SK-N-SH (cell line): ENCODE measurements at regions not wholly inside any gene's neighbourhood (a gene's known extent, or its start where the extent isn't known, plus 50 kb on each side); places are given as distances from the start of the nearest gene placed in this dataset.

Source experiments
- CTCF ChIA-PET: fragments of 300-600, 350-600 bp; formaldehyde crosslinking; extraction: SDS; loops from one replicate; lab custom pipeline; 2021; lab: Yijun Ruan, JAX
- POLR2A ChIA-PET: fragments of 350-600 bp; sonication (Branson Sonifier 250); formaldehyde crosslinking; extraction: SDS; loops from one replicate; lab custom pipeline; 2020; ENCODE audit warnings: antibody characterized with exemption, inconsistent platforms; lab: Yijun Ruan, JAX
- DNase-seq: peaks from one replicate; pipeline ENCODE4 v3.0.0; 2012
- H2AFZ ChIP-seq: fragments of 200-600 bp; sonication (generic); 2 replicates; pipeline ENCODE4 v1.8.1; 2016; ENCODE audit warnings: antibody characterized with exemption, mild to moderate bottlenecking, low read depth
- H3F3A ChIP-seq: fragments of 200-600 bp; sonication (generic); replicated peaks from 2 replicates; pipeline ENCODE3; 2016; ENCODE audit warnings: antibody characterized with exemption, mild to moderate bottlenecking; ENCODE audit not compliant: insufficient read depth
- H3K27ac ChIP-seq, 2 experiments: fragments of 200-500 bp in 1 of 2; fragments of 200-600 bp in 1 of 2; sonication (Bioruptor generic) in 1 of 2; sonication (generic), shearing (Covaris generic) in 1 of 2; 2 replicates each; pipeline versions ENCODE4 v1.5.1 to v1.6.1; 2014 to 2016; ENCODE audit warnings: low read depth in 2 of 2, inconsistent platforms in 1 of 2, low read length in 1 of 2, mild to moderate bottlenecking in 1 of 2, mixed read lengths in 1 of 2
- H3K27me3 ChIP-seq: fragments of 200-600 bp; sonication (generic), shearing (Covaris generic); 2 replicates; pipeline ENCODE4 v1.6.1; 2016; ENCODE audit warnings: mixed run types; ENCODE audit not compliant: insufficient read depth
- H3K36me3 ChIP-seq, 2 experiments: fragments of 200-500 bp in 1 of 2; fragments of 200-600 bp in 1 of 2; sonication (Bioruptor generic) in 1 of 2; sonication (generic) in 1 of 2; replicated peaks in 1 of 2; 2 replicates each; pipeline versions ENCODE3 to v1.5.1; 2014 to 2016; ENCODE audit warnings: low read length in 1 of 2, mild to moderate bottlenecking in 1 of 2; ENCODE audit not compliant: insufficient read depth in 2 of 2, control insufficient read depth in 1 of 2
- H3K4me1 ChIP-seq, 2 experiments: fragments of 200-500 bp in 1 of 2; fragments of 200-600 bp in 1 of 2; sonication (Bioruptor generic) in 1 of 2; sonication (generic), shearing (Covaris generic) in 1 of 2; 2 replicates each; pipeline versions ENCODE4 v1.5.1 to v1.6.1; 2014 to 2016; ENCODE audit warnings: low read depth in 1 of 2, low read length in 1 of 2, mixed run types in 1 of 2; ENCODE audit not compliant: insufficient read depth in 2 of 2, control insufficient read depth in 1 of 2
- H3K4me2 ChIP-seq: fragments of 200-600 bp; sonication (generic), shearing (Covaris generic); 2 replicates; pipeline ENCODE4 v1.6.1; 2017; ENCODE audit warnings: mixed run types
- H3K4me3 ChIP-seq, 2 experiments: fragments of 200-500 bp in 1 of 2; fragments of 200-600 bp in 1 of 2; sonication (Bioruptor generic) in 1 of 2; sonication (generic), shearing (Covaris generic) in 1 of 2; 2 replicates each; pipeline versions ENCODE4 v1.5.1 to v1.8.1; 2014 to 2016; ENCODE audit warnings: low read depth in 2 of 2, inconsistent platforms in 1 of 2, low read length in 1 of 2, mild to moderate bottlenecking in 1 of 2, mixed read lengths in 1 of 2, moderate library complexity in 1 of 2
- H3K79me2 ChIP-seq: fragments of 200-600 bp; sonication (generic); 2 replicates; pipeline ENCODE4 v1.8.1; 2017; ENCODE audit warnings: mild to moderate bottlenecking; ENCODE audit not compliant: insufficient read depth
- H3K9ac ChIP-seq: fragments of 200-600 bp; sonication (generic); 2 replicates; pipeline ENCODE4 v1.6.1; 2017; ENCODE audit warnings: mixed run types
- H3K9me2 ChIP-seq: fragments of 200-600 bp; sonication (generic); 2 replicates; pipeline ENCODE4 v1.6.1; 2017; ENCODE audit warnings: mixed run types
- H3K9me3 ChIP-seq: fragments of 200-600 bp; sonication (generic); 2 replicates; pipeline ENCODE4 v1.6.1; 2017; ENCODE audit warnings: mixed run types, mild to moderate bottlenecking, moderate library complexity
- H4K20me1 ChIP-seq: fragments of 200-600 bp; sonication (generic); 2 replicates; pipeline ENCODE4 v1.6.1; 2017; ENCODE audit warnings: mild to moderate bottlenecking, mixed run types; ENCODE audit not compliant: insufficient read depth
- EP300 ChIP-seq, 2 experiments: IDR thresholded peaks; 2 replicates each; pipeline versions ENCODE4 v1.4.0 to v1.6.1; 2012; ENCODE audit warnings: borderline replicate concordance in 1 of 2, low read depth in 1 of 2, low read length in 1 of 2
- NFIC ChIP-seq: IDR thresholded peaks from 2 replicates; pipeline ENCODE4 v1.4.0; 2012; ENCODE audit warnings: borderline replicate concordance
- PBX3 ChIP-seq: IDR thresholded peaks from 2 replicates; pipeline ENCODE4; 2012
- POLR2AphosphoS5 ChIP-seq: IDR thresholded peaks from 2 replicates; pipeline ENCODE4 v1.6.1; 2012; ENCODE audit warnings: low read depth, low read length
- RAD21 ChIP-seq: IDR thresholded peaks from 2 replicates; pipeline ENCODE4 v1.6.1; 2012; ENCODE audit warnings: mild to moderate bottlenecking, low read length
- RFX5 ChIP-seq: IDR thresholded peaks from 2 replicates; pipeline ENCODE4 v1.6.1; 2012; ENCODE audit warnings: mild to moderate bottlenecking, improper control_type of control experiment, low read length
- RXRA ChIP-seq: IDR thresholded peaks from 2 replicates; pipeline ENCODE4 v1.4.0; 2012; ENCODE audit warnings: low read depth, mild to moderate bottlenecking, borderline replicate concordance
- SIN3A ChIP-seq: IDR thresholded peaks from 2 replicates; pipeline ENCODE4 v1.6.1; 2012; ENCODE audit warnings: low read depth, mild to moderate bottlenecking, low read length, moderate library complexity, borderline replicate concordance
- SMC3 ChIP-seq: IDR thresholded peaks from 2 replicates; pipeline ENCODE4 v1.6.1; 2012; ENCODE audit warnings: low read depth, low read length, improper control_type of control experiment
- TAF1 ChIP-seq: IDR thresholded peaks from 2 replicates; pipeline ENCODE4 v1.6.1; 2012; ENCODE audit warnings: low read depth, mild to moderate bottlenecking, low read length, moderate library complexity, borderline replicate concordance
- YY1 ChIP-seq: IDR thresholded peaks from 2 replicates; pipeline ENCODE4 v1.4.0; 2012; ENCODE audit warnings: low read depth, mild to moderate bottlenecking
- WGBS: methylation state at CpG from one replicate; pipeline ENCODE4 v1.1.6; 2017; ENCODE audit warnings: low lambda C conversion rate; 5-methylcytosine and 5-hydroxymethylcytosine counted together
- TF ChIP-seq, protein P1 (sequence below): IDR thresholded peaks from 2 replicates; pipeline ENCODE4 v1.4.0; 2012; ENCODE audit warnings: low read depth, borderline replicate concordance
- TF ChIP-seq, protein P2 (sequence below): fragments of 150-350 bp; IDR thresholded peaks from 2 replicates; pipeline ENCODE4 v1.6.1; 2017; ENCODE audit warnings: antibody characterized with exemption, low read length, low read depth, borderline replicate concordance
- TF ChIP-seq, protein P3 (sequence below): fragments of 200-600 bp; sonication (generic); IDR thresholded peaks from 2 replicates; pipeline ENCODE4 v1.6.1; 2017; ENCODE audit warnings: antibody characterized with exemption, mild to moderate bottlenecking, moderate library complexity
- TF ChIP-seq, protein P4 (sequence below): IDR thresholded peaks from 2 replicates; pipeline ENCODE4 v1.4.0; 2012; ENCODE audit warnings: low read depth, borderline replicate concordance

DNA sequence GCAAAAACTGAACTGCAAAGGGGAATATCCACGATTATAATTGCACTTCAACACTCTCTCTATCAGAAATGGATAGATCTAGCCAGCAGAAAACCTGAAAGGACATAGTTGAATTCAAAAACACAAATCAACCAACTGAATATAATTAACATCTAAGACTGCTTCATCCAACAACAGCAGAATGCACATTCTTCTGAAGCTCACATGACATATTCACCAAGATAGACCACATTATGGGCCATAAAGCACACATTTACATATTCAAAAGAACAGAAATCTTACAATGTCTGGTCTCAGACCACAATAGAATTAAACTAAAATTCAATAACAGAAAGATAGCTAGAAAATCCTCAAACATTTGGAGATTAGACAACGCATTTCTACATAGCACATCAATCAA, 118.3 kb downstream of the FBXO4 start (continued):
- TF ChIP-seq, protein P1, sequence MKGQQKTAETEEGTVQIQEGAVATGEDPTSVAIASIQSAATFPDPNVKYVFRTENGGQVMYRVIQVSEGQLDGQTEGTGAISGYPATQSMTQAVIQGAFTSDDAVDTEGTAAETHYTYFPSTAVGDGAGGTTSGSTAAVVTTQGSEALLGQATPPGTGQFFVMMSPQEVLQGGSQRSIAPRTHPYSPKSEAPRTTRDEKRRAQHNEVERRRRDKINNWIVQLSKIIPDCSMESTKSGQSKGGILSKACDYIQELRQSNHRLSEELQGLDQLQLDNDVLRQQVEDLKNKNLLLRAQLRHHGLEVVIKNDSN, result no peak
- no peak for TF ChIP-seq POLR2AphosphoS5
- TF ChIP-seq EP300 (IDR thresholded peaks at IDR 0.05; ENCODE audit: borderline replicate concordance in 1 of 2, low read depth in 1 of 2, low read length in 1 of 2), result no peak
- TF ChIP-seq, protein P2, sequence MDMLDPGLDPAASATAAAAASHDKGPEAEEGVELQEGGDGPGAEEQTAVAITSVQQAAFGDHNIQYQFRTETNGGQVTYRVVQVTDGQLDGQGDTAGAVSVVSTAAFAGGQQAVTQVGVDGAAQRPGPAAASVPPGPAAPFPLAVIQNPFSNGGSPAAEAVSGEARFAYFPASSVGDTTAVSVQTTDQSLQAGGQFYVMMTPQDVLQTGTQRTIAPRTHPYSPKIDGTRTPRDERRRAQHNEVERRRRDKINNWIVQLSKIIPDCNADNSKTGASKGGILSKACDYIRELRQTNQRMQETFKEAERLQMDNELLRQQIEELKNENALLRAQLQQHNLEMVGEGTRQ, result no peak

DNA sequence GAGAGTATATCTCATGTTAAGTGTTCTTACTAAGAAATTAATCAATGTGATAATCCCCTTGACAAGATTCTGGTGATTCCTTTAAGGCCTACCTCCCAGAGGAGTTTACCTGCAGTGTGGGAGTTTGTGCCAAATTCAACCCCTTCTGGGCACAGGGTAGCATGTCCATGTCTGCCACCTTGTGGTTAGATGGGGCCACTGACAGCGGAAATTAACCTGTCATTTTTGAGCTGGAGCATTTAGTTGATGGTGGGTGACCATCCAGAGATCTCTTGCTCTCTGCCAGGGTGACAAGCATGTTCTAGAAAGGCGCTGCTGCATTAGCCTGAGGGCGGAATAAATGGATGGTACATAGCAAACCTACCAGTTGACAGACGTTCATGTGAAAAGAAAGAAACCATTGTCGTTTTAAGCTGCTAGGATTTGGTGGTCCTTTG, 132.2 kb downstream of the FBXO4 start:
- Histone ChIP-seq H3K79me2 (no peaks in the 10 kb centered on the region), H3K4me2 (no peak overlapping the region), H3F3A (no peaks in the 10 kb centered on the region), H3K27me3 (no peaks in the 10 kb centered on the region; the same call in 1 of the 2 replicates), H3K9ac (no peak overlapping the region), H3K4me1 (no peaks in the 10 kb centered on the region; a peak in 1 of 4 replicates), H3K9me2 (no peaks in the 10 kb centered on the region), H3K4me3 (peak overlapping the region in 1 of 2 experiments; percentile 10; a peak in 1 of 4 replicates), H3K27ac (no peak overlapping the region), H3K36me3 (no peaks in the 10 kb centered on the region), H3K9me3 (no peaks in the 10 kb centered on the region), H2AFZ (no peak overlapping the region), H4K20me1 (no peaks in the 10 kb centered on the region)
- WGBS, result under 1% methylated on average over 5 of the region's 5 CpGs
- TF ChIP-seq RFX5 (no peak), SMC3 (peak; percentile 70), RAD21 (peak; percentile 70), PBX3 (peak; percentile 11; the same call in 1 of the 2 replicates)
- TF ChIP-seq, protein P3, sequence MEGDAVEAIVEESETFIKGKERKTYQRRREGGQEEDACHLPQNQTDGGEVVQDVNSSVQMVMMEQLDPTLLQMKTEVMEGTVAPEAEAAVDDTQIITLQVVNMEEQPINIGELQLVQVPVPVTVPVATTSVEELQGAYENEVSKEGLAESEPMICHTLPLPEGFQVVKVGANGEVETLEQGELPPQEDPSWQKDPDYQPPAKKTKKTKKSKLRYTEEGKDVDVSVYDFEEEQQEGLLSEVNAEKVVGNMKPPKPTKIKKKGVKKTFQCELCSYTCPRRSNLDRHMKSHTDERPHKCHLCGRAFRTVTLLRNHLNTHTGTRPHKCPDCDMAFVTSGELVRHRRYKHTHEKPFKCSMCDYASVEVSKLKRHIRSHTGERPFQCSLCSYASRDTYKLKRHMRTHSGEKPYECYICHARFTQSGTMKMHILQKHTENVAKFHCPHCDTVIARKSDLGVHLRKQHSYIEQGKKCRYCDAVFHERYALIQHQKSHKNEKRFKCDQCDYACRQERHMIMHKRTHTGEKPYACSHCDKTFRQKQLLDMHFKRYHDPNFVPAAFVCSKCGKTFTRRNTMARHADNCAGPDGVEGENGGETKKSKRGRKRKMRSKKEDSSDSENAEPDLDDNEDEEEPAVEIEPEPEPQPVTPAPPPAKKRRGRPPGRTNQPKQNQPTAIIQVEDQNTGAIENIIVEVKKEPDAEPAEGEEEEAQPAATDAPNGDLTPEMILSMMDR, result peak; percentile 72
- ChIA-PET POLR2A (no interaction called here), CTCF (interaction anchor here (0.6 to 6.7 kb wide), 40 partner anchors 9 to 1152 kb away, joined by 3 to 126 read pairs (median 4); partner anchors contain the start of gene RIMOC1)
- peak; percentile 46 for DNase-seq

DNA sequence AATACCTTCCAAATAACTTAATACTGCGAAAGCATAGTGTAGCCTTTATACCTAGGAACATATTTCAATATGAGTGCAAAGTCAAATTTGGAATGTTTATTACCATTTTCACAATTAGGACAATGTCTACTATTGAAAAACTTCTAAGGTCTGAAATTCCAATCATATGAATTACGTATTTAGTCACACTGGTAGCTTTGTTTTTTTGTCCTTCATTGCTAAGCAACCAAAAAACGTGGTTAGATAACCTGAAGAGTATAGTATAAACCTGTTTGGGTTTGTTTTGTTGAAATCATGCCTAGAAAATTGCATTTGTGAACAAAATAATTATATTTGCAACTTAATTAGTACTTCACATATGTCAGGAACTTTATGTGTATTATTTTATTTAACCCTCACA, 134.2 kb downstream of the FBXO4 start:
- H3K4me1 ChIP-seq, result no peaks in the 10 kb centered on the region; a peak in 1 of 4 replicates
- CTCF ChIA-PET, result interaction anchor here (6.7 kb wide), 1 partner anchor 203 kb away, joined by 126 read pairs; no protein-coding TSS in a partner anchor
- H3K9ac ChIP-seq, result no peak overlapping the region
- DNase-seq, result no peak
- 27% methylated on average over 3 of the region's 3 CpGs for WGBS
- POLR2A ChIA-PET, result no interaction called here
- no peak overlapping the region for H3K27ac ChIP-seq
- no peaks in the 10 kb centered on the region for H3K9me3 ChIP-seq
- no peaks in the 10 kb centered on the region for H4K20me1 ChIP-seq
- H3K79me2 ChIP-seq, result no peaks in the 10 kb centered on the region
- no peak overlapping the region for H3K4me3 ChIP-seq
- no peak overlapping the region for H2AFZ ChIP-seq
- H3K9me2 ChIP-seq, result no peaks in the 10 kb centered on the region
- H3K27me3 ChIP-seq, result no peaks in the 10 kb centered on the region; the same call in 1 of the 2 replicates
- no peak overlapping the region for H3K4me2 ChIP-seq
- H3K36me3 ChIP-seq, result no peaks in the 10 kb centered on the region
- H3F3A ChIP-seq, result no peaks in the 10 kb centered on the region
- TF ChIP-seq SMC3 (no peak), EP300 (IDR thresholded peaks at IDR 0.05; ENCODE audit: borderline replicate concordance in 1 of 2, low read depth in 1 of 2, low read length in 1 of 2) (no peak), RXRA (no peak), SIN3A (no peak), TAF1 (no peak), POLR2AphosphoS5 (no peak), YY1 (no peak), NFIC (no peak)
- TF ChIP-seq, protein P3, result no peak
- TF ChIP-seq, protein P4, sequence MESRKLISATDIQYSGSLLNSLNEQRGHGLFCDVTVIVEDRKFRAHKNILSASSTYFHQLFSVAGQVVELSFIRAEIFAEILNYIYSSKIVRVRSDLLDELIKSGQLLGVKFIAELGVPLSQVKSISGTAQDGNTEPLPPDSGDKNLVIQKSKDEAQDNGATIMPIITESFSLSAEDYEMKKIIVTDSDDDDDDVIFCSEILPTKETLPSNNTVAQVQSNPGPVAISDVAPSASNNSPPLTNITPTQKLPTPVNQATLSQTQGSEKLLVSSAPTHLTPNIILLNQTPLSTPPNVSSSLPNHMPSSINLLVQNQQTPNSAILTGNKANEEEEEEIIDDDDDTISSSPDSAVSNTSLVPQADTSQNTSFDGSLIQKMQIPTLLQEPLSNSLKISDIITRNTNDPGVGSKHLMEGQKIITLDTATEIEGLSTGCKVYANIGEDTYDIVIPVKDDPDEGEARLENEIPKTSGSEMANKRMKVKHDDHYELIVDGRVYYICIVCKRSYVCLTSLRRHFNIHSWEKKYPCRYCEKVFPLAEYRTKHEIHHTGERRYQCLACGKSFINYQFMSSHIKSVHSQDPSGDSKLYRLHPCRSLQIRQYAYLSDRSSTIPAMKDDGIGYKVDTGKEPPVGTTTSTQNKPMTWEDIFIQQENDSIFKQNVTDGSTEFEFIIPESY, result no peak
